Lower leg skin (tissue), 3 donors: ENCODE measurements at regions not wholly inside any gene's neighbourhood (a gene's known extent, or its start where the extent isn't known, plus 50 kb on each side); places are given as distances from the start of the nearest gene placed in this dataset.

Experiments used
- CTCF ChIP-seq, 3 donors: fragments of 450-650 bp; IDR thresholded peaks; one replicate each; pipeline ENCODE4 v1.5.1; 2016; ENCODE audit warnings: antibody characterized with exemption in 3 of 3, mild to moderate bottlenecking in 3 of 3, moderate library complexity in 2 of 3
- POLR2A ChIP-seq, 2 donors: fragments of 450-650 bp; IDR thresholded peaks; one replicate each; pipeline ENCODE4 v1.6.1; 2016 to 2017; ENCODE audit warnings: antibody characterized with exemption in 2 of 2, mild to moderate bottlenecking in 1 of 2, moderate library complexity in 1 of 2

GRCh38 chr10:9379183-9379582, 1324.7 kb downstream of the GATA3 start:
- TF ChIP-seq CTCF (IDR thresholded peaks at IDR 0.05) (no peak), POLR2A (IDR thresholded peaks at IDR 0.05) (no peak)
